ENCODE measurements at regions not wholly inside any gene's neighbourhood (a gene's known extent, or its start where the extent isn't known, plus 50 kb on each side); places are given as distances from the start of the nearest gene placed in this dataset.

GRCh38 chr5:174159327-174160114 lies 114.0 kb downstream of the NSG2 start:
- no peak for ATAC-seq
- TF ChIP-seq ZC3H10 (CRISPR knock-in tag; IDR thresholded peaks at IDR 0.05), result no peak
- no peak for TF ChIP-seq ZFP30 (CRISPR knock-in tag; IDR thresholded peaks at IDR 0.05)
- TF ChIP-seq BACH2 (CRISPR knock-in tag; IDR thresholded peaks at IDR 0.05; ENCODE audit: borderline replicate concordance), result no peak
- no peak for TF ChIP-seq PPARA (CRISPR knock-in tag; IDR thresholded peaks at IDR 0.05; ENCODE audit: borderline replicate concordance)
- TF ChIP-seq ZNF8 (CRISPR knock-in tag; IDR thresholded peaks at IDR 0.05), result no peak
- no peak for TF ChIP-seq ZFP3 (CRISPR knock-in tag; IDR thresholded peaks at IDR 0.05)
- no peak for TF ChIP-seq PATZ1 (CRISPR knock-in tag; IDR thresholded peaks at IDR 0.05; ENCODE audit: borderline replicate concordance)
- no peak for TF ChIP-seq CSDC2 (CRISPR knock-in tag; IDR thresholded peaks at IDR 0.05)
- TF ChIP-seq TOX (CRISPR knock-in tag; IDR thresholded peaks at IDR 0.05; ENCODE audit: borderline replicate concordance), result no peak
- no peak for TF ChIP-seq ISL1 (CRISPR knock-in tag; IDR thresholded peaks at IDR 0.05)
- TF ChIP-seq TSHZ2 (CRISPR knock-in tag; IDR thresholded peaks at IDR 0.05), result no peak
- TF ChIP-seq CREB5 (CRISPR knock-in tag; IDR thresholded peaks at IDR 0.05; ENCODE audit: low read depth), result no peak
- no peak for TF ChIP-seq GLIS3 (CRISPR knock-in tag; IDR thresholded peaks at IDR 0.05)
- TF ChIP-seq ESRRG (CRISPR knock-in tag; IDR thresholded peaks at IDR 0.05), result no peak
- no peak for TF ChIP-seq ZNF70 (CRISPR knock-in tag; IDR thresholded peaks at IDR 0.05)
- no peak for TF ChIP-seq RARB (CRISPR knock-in tag; IDR thresholded peaks at IDR 0.05)
- no peak for TF ChIP-seq POU6F1 (CRISPR knock-in tag; IDR thresholded peaks at IDR 0.05; ENCODE audit: borderline replicate concordance, low read depth)

GRCh38 chr5:174165406-174165805 lies 119.9 kb downstream of the NSG2 start:
- TF ChIP-seq CSDC2 (CRISPR knock-in tag; IDR thresholded peaks at IDR 0.05) (no peak), ARNTL (CRISPR knock-in tag; IDR thresholded peaks at IDR 0.05; ENCODE audit: borderline replicate concordance, low read depth) (no peak), SNAI2 (CRISPR knock-in tag; IDR thresholded peaks at IDR 0.05) (no peak), PPARA (CRISPR knock-in tag; IDR thresholded peaks at IDR 0.05; ENCODE audit: borderline replicate concordance) (no peak), PATZ1 (CRISPR knock-in tag; IDR thresholded peaks at IDR 0.05; ENCODE audit: borderline replicate concordance) (no peak), OSR1 (CRISPR knock-in tag; IDR thresholded peaks at IDR 0.05) (no peak), ZNF70 (CRISPR knock-in tag; IDR thresholded peaks at IDR 0.05) (no peak), GLIS3 (CRISPR knock-in tag; IDR thresholded peaks at IDR 0.05) (no peak), ESRRG (CRISPR knock-in tag; IDR thresholded peaks at IDR 0.05) (no peak), ZC3H10 (CRISPR knock-in tag; IDR thresholded peaks at IDR 0.05) (no peak), CSRNP3 (CRISPR knock-in tag; IDR thresholded peaks at IDR 0.05) (no peak), ZFP3 (CRISPR knock-in tag; IDR thresholded peaks at IDR 0.05) (no peak), ZNF565 (CRISPR knock-in tag; conservative IDR thresholded peaks at IDR 0.05; ENCODE audit: low read depth) (no peak), RARB (CRISPR knock-in tag; IDR thresholded peaks at IDR 0.05) (no peak), POU6F1 (CRISPR knock-in tag; IDR thresholded peaks at IDR 0.05; ENCODE audit: borderline replicate concordance, low read depth) (no peak), TOX (CRISPR knock-in tag; IDR thresholded peaks at IDR 0.05; ENCODE audit: borderline replicate concordance) (no peak)
- ATAC-seq, result no peak

Measured in SK-N-SH treated with all-trans-retinoic acid at 6 μM for 48 hours (cell line).